Vagina (tissue), 2 donors: ENCODE measurements at regions not wholly inside any gene's neighbourhood (a gene's known extent, or its start where the extent isn't known, plus 50 kb on each side); places are given as distances from the start of the nearest gene placed in this dataset.

Experiments used
- DNase-seq, 2 donors: peaks; one replicate each; pipeline ENCODE4 v3.0.0-alpha.2; 2017; ENCODE audit errors: extremely low spot score in 2 of 2
- H3K27ac ChIP-seq: fragments of 200-600 bp; sonication (generic); one replicate; pipeline ENCODE4 v1.5.1; 2019
- H3K27me3 ChIP-seq: fragments of 200-600 bp; sonication (generic); one replicate; pipeline ENCODE4 v1.5.1; 2019
- H3K36me3 ChIP-seq, 2 donors: fragments of 200-600 bp; sonication (generic); one replicate each; pipeline ENCODE4 v1.5.1; 2017 to 2019
- H3K4me1 ChIP-seq: fragments of 200-600 bp; sonication (generic); one replicate; pipeline ENCODE4 v1.5.1; 2019
- H3K4me3 ChIP-seq, 2 donors: fragments of 200-600 bp; sonication (generic); 1 replicate in 1 of 2; 2 replicates in 1 of 2; pipeline ENCODE4 v1.5.1; 2016 to 2019
- H3K9me3 ChIP-seq: fragments of 200-600 bp; sonication (generic); one replicate; pipeline ENCODE4 v1.5.1; 2019
- POLR2A ChIP-seq, 2 donors: fragments of 450-650 bp; IDR thresholded peaks; one replicate each; pipeline ENCODE4 v1.6.1; 2017; ENCODE audit warnings: antibody characterized with exemption in 2 of 2, mild to moderate bottlenecking in 2 of 2, moderate library complexity in 2 of 2
- POLR2AphosphoS5 ChIP-seq, 2 donors: sonication (generic); formaldehyde crosslinking; IDR thresholded peaks; one replicate each; pipeline ENCODE4 v1.9.0; 2017; ENCODE audit warnings: antibody characterized with exemption in 2 of 2, mild to moderate bottlenecking in 2 of 2, low read depth in 1 of 2; ENCODE audit not compliant: insufficient read depth in 1 of 2
- intact Hi-C: fragments of 100-400 bp; cut with DNase I; formaldehyde crosslinking; loops from one replicate; pipeline ENCODE4 v1.15.1; 2023
- TF ChIP-seq, protein P1 (sequence below), 3 experiments: fragments of 450-650 bp in 2 of 3; fragments of 200-600 bp in 1 of 3; sonication (generic) in 1 of 3; IDR thresholded peaks; one replicate each; pipeline ENCODE4 v1.5.1; 2017 to 2019; ENCODE audit warnings: antibody characterized with exemption in 3 of 3, mild to moderate bottlenecking in 2 of 3, moderate library complexity in 2 of 3

DNA sequence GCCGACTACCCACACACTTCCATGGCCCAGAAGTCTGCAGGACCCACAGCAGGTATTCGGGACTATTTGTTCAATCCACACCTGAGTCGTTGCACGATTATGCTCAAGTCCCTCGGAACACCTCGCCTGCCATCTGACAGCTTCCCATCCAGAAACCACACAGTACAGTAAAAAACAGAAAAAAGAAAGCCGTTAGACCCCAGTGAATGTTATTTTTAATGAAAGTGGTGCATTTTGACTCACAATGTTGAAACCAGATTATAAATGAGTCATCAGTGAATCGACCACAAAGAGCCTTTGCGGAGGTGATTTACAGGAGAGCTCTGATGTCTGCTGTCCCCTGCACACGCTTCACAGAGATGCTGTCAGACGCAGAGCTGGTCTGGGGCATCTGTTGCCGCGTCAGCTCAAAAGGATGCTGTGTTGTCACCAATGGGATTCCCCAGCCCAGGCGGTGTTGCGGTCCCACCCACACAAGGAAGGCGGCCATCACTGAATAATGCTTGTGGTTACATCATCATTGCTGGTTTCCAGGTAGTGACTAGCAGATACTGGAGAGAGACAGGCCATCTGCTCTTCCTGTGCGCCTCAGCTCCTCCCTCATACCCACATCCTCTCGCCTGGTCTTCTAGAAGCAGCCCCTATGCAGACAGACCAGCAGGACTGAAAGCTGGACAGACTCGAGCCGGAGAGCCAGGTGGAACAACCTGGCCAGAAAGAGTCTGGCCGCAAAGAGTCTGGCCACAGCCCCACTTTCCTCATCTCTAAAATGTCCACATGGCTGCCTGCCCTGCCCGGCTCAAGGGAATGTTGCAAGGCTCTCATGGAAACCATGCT lies 116.8 kb downstream of the TOMM20 start:
- no peaks in the 10 kb centered on the region for H3K27me3 ChIP-seq
- intact Hi-C loops: no loop called here
- peak overlapping the region; percentile 21 for H3K27ac ChIP-seq
- H3K4me3 ChIP-seq: no peak overlapping the region
- peaks cover 14% of the 10 kb centered on the region for H3K4me1 ChIP-seq
- TF ChIP-seq, protein P1, sequence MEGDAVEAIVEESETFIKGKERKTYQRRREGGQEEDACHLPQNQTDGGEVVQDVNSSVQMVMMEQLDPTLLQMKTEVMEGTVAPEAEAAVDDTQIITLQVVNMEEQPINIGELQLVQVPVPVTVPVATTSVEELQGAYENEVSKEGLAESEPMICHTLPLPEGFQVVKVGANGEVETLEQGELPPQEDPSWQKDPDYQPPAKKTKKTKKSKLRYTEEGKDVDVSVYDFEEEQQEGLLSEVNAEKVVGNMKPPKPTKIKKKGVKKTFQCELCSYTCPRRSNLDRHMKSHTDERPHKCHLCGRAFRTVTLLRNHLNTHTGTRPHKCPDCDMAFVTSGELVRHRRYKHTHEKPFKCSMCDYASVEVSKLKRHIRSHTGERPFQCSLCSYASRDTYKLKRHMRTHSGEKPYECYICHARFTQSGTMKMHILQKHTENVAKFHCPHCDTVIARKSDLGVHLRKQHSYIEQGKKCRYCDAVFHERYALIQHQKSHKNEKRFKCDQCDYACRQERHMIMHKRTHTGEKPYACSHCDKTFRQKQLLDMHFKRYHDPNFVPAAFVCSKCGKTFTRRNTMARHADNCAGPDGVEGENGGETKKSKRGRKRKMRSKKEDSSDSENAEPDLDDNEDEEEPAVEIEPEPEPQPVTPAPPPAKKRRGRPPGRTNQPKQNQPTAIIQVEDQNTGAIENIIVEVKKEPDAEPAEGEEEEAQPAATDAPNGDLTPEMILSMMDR (IDR thresholded peaks at IDR 0.05): no peak
- TF ChIP-seq POLR2AphosphoS5 (IDR thresholded peaks at IDR 0.05; ENCODE audit: insufficient read depth in 1 of 2, low read depth in 1 of 2) (peak; percentile 21 to 77), POLR2A (IDR thresholded peaks at IDR 0.05) (no peak)
- DNase-seq: no peak
- no peaks in the 10 kb centered on the region for H3K36me3 ChIP-seq
- H3K9me3 ChIP-seq: no peaks in the 10 kb centered on the region

DNA sequence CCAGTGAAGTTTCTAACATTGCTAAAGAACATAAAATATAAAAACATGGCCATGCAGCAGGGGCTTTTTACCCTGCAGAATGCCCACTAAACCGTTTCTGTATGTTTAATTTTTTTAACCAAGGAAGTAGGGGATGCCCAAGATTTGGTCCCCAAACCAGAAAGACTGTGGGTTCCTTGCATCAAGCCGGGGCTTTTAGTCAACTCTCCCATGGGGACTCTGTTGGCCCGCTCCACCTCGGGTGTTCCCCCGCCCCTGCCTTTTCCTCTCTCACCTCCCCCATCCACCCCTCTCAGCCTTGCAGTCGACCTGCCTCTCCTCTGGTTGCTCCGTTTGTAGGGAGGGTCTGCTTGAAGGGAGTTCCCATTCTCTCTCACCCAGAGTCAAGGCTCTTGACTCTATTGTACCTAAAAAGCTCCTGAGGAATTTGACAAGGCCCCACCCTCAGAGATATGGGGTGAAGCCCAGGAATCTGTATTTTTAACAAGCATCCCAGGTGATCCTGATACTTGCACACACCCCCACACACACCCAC lies 117.5 kb downstream of the TOMM20 start:
- Histone ChIP-seq H3K4me3 (no peak overlapping the region), H3K36me3 (no peaks in the 10 kb centered on the region), H3K4me1 (peaks cover 14% of the 10 kb centered on the region), H3K27me3 (no peaks in the 10 kb centered on the region), H3K9me3 (no peaks in the 10 kb centered on the region), H3K27ac (no peak overlapping the region)
- DNase-seq: no peak
- intact Hi-C loops: no loop called here
- TF ChIP-seq, protein P1 (IDR thresholded peaks at IDR 0.05): no peak
- no peak for TF ChIP-seq POLR2A (IDR thresholded peaks at IDR 0.05)
- TF ChIP-seq POLR2AphosphoS5 (IDR thresholded peaks at IDR 0.05; ENCODE audit: insufficient read depth in 1 of 2, low read depth in 1 of 2): no peak

DNA sequence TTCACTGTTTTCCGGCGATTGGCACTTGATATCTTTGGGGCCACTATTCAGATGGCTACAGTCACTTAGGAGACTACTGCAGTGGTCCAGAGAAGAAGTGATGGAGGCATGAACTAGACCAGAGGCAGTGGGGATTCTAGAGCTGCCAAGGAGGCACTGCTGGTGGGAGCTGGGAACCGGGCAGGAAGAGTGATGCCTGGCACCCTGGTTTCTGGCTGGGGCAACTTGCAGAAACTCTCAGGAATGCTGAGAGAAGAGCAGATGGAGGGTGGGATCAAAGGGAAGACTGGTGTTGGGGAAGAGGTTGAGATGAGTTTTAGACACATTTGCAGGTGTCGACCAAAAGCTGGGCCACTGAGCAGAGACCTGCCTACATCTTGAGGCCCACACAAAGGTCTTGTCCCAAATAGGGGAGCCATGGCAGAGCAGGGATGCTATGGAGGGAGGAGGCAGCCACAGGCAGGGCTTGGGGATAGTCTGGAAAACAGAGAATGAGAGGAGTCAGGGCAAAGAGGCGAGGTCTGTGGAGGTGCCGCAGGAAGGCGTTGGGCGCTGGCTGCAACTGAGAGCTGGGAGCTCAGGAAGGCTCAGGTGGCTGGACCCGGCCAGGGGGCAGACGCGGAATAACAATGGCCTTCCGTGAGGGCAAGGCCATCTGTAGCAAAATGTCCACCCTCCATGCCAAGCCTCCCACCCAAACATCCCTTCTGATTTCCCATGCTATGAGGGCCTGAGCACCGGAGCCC lies 118.9 kb downstream of the TOMM20 start:
- Histone ChIP-seq H3K36me3 (no peaks in the 10 kb centered on the region), H3K27ac (no peak overlapping the region), H3K4me3 (no peak overlapping the region), H3K4me1 (peaks cover 14% of the 10 kb centered on the region), H3K27me3 (no peaks in the 10 kb centered on the region), H3K9me3 (no peaks in the 10 kb centered on the region)
- TF ChIP-seq POLR2AphosphoS5 (IDR thresholded peaks at IDR 0.05; ENCODE audit: insufficient read depth in 1 of 2, low read depth in 1 of 2): no peak
- TF ChIP-seq, protein P1 (IDR thresholded peaks at IDR 0.05): no peak
- no peak for TF ChIP-seq POLR2A (IDR thresholded peaks at IDR 0.05)
- no peak for DNase-seq
- intact Hi-C loops: no loop called here

DNA sequence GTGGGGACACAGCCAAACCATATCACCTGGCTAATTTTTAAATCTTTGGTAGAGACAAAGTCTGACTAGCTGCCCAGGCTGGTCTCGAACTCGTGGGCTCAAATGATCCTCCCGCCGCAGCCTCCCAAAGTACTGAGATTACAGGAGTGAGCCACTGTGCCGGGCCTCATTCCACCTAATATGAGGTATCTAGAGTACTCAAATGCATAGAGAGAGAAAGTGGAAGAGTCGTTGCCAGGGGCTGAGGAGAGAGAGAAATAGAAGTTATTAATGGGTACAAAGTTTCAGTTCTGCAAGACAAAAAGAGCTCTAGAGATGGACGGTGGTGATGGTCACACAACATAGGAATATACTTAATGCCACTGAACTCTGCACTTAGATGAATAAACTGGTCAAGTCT lies 119.6 kb downstream of the TOMM20 start:
- no peak overlapping the region for H3K27ac ChIP-seq
- intact Hi-C loops: no loop called here
- H3K27me3 ChIP-seq: no peaks in the 10 kb centered on the region
- no peaks in the 10 kb centered on the region for H3K36me3 ChIP-seq
- no peak overlapping the region for H3K4me3 ChIP-seq
- DNase-seq: no peak
- TF ChIP-seq, protein P1 (IDR thresholded peaks at IDR 0.05): no peak
- TF ChIP-seq POLR2AphosphoS5 (IDR thresholded peaks at IDR 0.05; ENCODE audit: insufficient read depth in 1 of 2, low read depth in 1 of 2) (no peak), POLR2A (IDR thresholded peaks at IDR 0.05) (no peak)
- H3K9me3 ChIP-seq: no peaks in the 10 kb centered on the region
- peaks cover 14% of the 10 kb centered on the region for H3K4me1 ChIP-seq
